GM12875 (cell line): ENCODE measurements at regions not wholly inside any gene's neighbourhood (a gene's known extent, or its start where the extent isn't known, plus 50 kb on each side); places are given as distances from the start of the nearest gene placed in this dataset.

Experiments
- H3K4me3 ChIP-seq: one replicate; pipeline ENCODE4 v1.5.1; 2011; ENCODE audit warnings: low read depth, low read length, control low read depth
- CTCF ChIP-seq: IDR thresholded peaks from 2 replicates; pipeline ENCODE4 v1.5.1; 2011; ENCODE audit warnings: low read depth, mild to moderate bottlenecking, control low read depth, inconsistent platforms, low read length, moderate library complexity, borderline replicate concordance; ENCODE audit not compliant: insufficient read depth

DNA sequence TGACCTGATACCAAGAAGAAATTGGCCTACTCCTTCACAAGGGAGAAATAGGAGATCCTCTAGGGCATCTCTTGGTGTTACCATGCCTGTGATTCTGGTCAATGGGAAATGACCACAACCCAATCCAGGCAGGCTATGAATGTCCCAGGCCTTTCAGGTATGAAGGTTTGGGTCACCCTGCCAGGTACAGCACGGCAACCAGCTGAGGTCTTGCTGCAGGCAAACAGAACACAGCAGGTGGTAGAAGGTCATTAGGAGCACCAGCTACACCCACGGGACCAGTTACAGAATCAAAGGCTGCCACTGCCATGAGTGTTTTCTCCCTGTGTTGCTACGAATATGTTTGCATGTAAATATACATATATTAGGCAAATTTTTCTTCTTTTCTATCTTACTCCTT lies 202.3 kb downstream of the ERMARD start:
- no peak overlapping the region for H3K4me3 ChIP-seq
- no peak for TF ChIP-seq CTCF

DNA sequence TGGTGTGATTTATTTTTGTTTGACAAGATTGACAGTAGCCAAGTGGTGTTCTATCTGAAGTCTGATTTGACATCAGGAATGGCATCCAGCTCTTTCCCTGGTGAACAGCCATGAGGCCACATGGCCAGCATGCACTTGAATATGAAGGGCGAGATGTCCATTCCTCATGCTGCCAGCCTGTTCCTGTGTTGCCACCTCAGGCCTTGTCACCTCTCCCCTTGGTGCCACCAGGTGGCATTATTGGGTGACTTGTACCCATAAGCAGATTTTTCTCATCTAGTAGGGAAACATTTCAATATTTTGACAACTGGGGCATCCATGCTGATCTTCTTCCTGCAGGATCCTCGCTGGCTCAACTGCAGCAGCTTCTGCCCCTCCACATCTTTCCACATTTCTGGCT lies 199.1 kb downstream of the ERMARD start:
- no peak overlapping the region for H3K4me3 ChIP-seq
- TF ChIP-seq CTCF: no peak

DNA sequence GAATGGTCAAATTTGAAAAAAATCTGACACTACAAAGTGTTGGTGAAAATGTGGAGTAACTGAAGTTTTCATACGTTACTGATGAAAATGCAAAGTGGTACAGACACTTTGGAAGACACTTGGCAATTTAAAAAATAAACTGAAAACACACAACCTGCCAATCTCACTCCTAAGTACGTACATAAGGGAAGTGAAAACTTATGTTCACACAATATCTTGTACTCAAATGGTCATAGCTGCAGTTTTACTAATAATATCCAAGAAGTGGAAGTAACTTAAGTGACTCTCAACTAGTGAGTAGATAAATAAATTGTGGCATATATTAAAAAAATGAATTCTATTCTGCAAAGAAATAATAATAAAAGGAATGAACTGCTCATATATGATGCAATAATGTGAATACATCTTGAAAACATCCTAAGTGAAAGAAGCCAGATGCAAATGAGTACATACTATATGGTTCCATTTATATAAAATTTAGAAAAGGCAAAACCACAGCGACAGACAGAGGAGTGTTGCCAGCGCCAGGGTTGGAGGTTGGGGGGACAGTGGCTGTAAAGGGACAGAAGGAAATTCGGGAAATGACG lies 198.2 kb downstream of the ERMARD start:
- TF ChIP-seq CTCF: no peak

DNA sequence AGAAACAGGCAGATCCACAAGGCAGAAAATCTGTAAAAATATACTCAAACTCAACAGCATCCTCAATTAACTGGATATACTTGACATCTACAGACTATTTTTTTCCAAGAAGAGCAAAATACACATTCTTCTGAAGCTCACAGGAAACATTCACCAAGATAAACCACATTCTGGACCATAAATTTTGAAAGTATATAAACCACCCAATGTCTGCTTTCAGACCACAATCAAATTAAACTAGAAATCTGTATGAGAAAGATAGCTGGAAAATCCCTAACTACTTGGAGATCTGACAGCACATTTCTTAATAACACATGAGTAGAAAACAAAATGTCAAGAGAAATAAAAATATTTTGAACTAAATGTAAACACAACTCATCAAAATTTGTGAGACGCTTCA lies 195.5 kb downstream of the ERMARD start:
- H3K4me3 ChIP-seq: no peak overlapping the region
- TF ChIP-seq CTCF: no peak

More for the DNA sequence above, 198.2 kb downstream of the ERMARD start:
- no peak overlapping the region for H3K4me3 ChIP-seq

DNA sequence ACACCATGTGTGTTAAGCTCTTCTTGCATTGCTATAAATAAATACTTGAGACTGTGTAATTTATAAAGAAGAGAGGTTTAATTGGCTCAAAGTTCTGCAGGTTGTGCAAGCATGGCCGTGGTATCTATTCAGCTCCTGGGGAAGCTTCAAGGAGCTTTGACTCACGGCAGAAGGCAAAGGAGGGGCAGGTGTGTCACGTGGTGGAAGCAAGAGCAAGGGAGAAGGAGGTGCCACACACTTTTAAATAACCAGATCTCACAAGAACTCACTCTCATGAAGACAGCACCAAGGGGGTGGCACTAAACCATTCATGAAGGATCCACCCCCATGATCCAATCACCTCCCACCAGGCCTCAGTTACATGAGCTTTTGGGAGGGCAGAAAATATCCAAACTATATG lies 193.7 kb downstream of the ERMARD start:
- H3K4me3 ChIP-seq: no peak overlapping the region
- TF ChIP-seq CTCF: no peak

- no peak overlapping the region for H3K4me3 ChIP-seq
- TF ChIP-seq CTCF: no peak
Measured at GRCh38 chr6:169944415-169944814, 193.0 kb downstream of the ERMARD start.

- H3K4me3 ChIP-seq: no peak overlapping the region
- TF ChIP-seq CTCF: no peak
Measured at GRCh38 chr6:169944061-169944337, 192.6 kb downstream of the ERMARD start.
